HepG2 (cell line): ENCODE measurements at regions not wholly inside any gene's neighbourhood (a gene's known extent, or its start where the extent isn't known, plus 50 kb on each side); places are given as distances from the start of the nearest gene placed in this dataset.

Experiments used
- ATAC-seq: fragments of 200-7000 bp; cut with Tn5 transposase; 3 replicates; pipeline ENCODE4 v1.9.1; 2020; ENCODE audit warnings: mild to moderate bottlenecking, moderate library complexity
- BruUV-seq: library from RNA; stranded (reverse); fragments of 400-500 nt; replicated peaks from 2 replicates; lab custom pipeline; 2021; lab: Mats Ljungman, UMichigan
- CTCF ChIA-PET: fragments of 300-600 bp; formaldehyde crosslinking; extraction: SDS; loops from one replicate; lab custom pipeline; 2021; ENCODE audit warnings: low total read pairs, inconsistent platforms, low intra/inter-chr PET ratio; lab: Yijun Ruan, JAX
- POLR2A ChIA-PET: fragments of 350-600 bp; sonication (Branson Sonifier 250); formaldehyde crosslinking; loops from one replicate; lab custom pipeline; 2020; ENCODE audit warnings: antibody characterized with exemption, inconsistent platforms; lab: Yijun Ruan, JAX
- DNase-seq: peaks from one replicate; pipeline ENCODE4 v3.0.0-alpha.2; 2015; ENCODE audit warnings: low spot score
- FAIRE-seq: peaks from 3 replicates; lab custom pipeline; 2011; peaks lifted over from hg19 to GRCh38; lab: Jason Lieb, UNC
- H2AFZ ChIP-seq: one replicate; pipeline ENCODE4 v1.6.1; 2011; ENCODE audit warnings: low read length, inconsistent platforms
- H3K27ac ChIP-seq: fragments of 300-600 bp; 3 replicates; pipeline ENCODE4 v1.8.0; 2011; ENCODE audit warnings: mixed run types, mild to moderate bottlenecking, mixed read lengths, low read length, inconsistent platforms; ENCODE audit not compliant: insufficient read depth; ENCODE audit errors: extremely low read length
- H3K27me3 ChIP-seq, 2 experiments: fragments of 200-600 bp in 1 of 2; 2 replicates in 1 of 2; 3 replicates in 1 of 2; pipeline versions ENCODE4 v1.6.0 to v1.8.0; 2011; ENCODE audit warnings: low read length in 2 of 2, mild to moderate bottlenecking in 2 of 2, moderate library complexity in 2 of 2, inconsistent platforms in 1 of 2; ENCODE audit not compliant: insufficient read depth in 2 of 2, control insufficient read depth in 1 of 2
- H3K36me3 ChIP-seq, 2 experiments: fragments of 200-600 bp in 1 of 2; replicated peaks in 1 of 2; 2 replicates in 1 of 2; 3 replicates in 1 of 2; pipeline versions ENCODE4 v1.5.1 to v1.8.0; 2011; ENCODE audit warnings: low read length in 2 of 2, inconsistent platforms in 1 of 2; ENCODE audit not compliant: insufficient read depth in 2 of 2, control insufficient read depth in 1 of 2
- H3K4me1 ChIP-seq: 2 replicates; pipeline ENCODE4 v1.5.1; 2012; ENCODE audit warnings: low read length, inconsistent platforms; ENCODE audit not compliant: insufficient read depth
- H3K4me2 ChIP-seq: 2 replicates; pipeline ENCODE4 v1.6.0; 2011; ENCODE audit warnings: low read depth, low read length, inconsistent platforms
- H3K4me3 ChIP-seq, 3 experiments: fragments of 200-600 bp in 1 of 3; sonication (generic), shearing (Covaris generic) in 1 of 3; replicated peaks in 1 of 3; 2 replicates each; pipeline ENCODE4 v1.5.1; 2011 to 2016; ENCODE audit warnings: low read length in 3 of 3, inconsistent platforms in 2 of 3, low read depth in 2 of 3, mild to moderate bottlenecking in 2 of 3, control low read depth in 1 of 3, mixed read lengths in 1 of 3; ENCODE audit not compliant: insufficient read depth in 1 of 3
- H3K79me2 ChIP-seq: one replicate; pipeline ENCODE4 v1.6.1; 2011; ENCODE audit warnings: low read length, inconsistent platforms; ENCODE audit not compliant: insufficient read depth
- H3K9ac ChIP-seq: 2 replicates; pipeline ENCODE4 v1.6.0; 2011; ENCODE audit warnings: mild to moderate bottlenecking, low read depth, low read length, inconsistent platforms; ENCODE audit not compliant: insufficient read depth
- H3K9me3 ChIP-seq: 2 replicates; pipeline ENCODE4 v1.5.1; 2012; ENCODE audit warnings: mild to moderate bottlenecking, low read length
- H4K20me1 ChIP-seq: 2 replicates; pipeline ENCODE4 v1.6.0; 2011; ENCODE audit warnings: inconsistent platforms, mild to moderate bottlenecking, low read length, moderate library complexity; ENCODE audit not compliant: insufficient read depth
- ATF1 ChIP-seq: IDR thresholded peaks from 2 replicates; pipeline ENCODE4 v1.6.1; 2016; ENCODE audit warnings: mild to moderate bottlenecking, control low read depth
- ATF7 ChIP-seq, 2 experiments: fragments of 450-650 bp in 1 of 2; sonication (generic) in 1 of 2; formaldehyde crosslinking in 1 of 2; IDR thresholded peaks; 2 replicates each; pipeline versions ENCODE4 v1.4.0 to v1.6.1; 2016 to 2020; ENCODE audit warnings: antibody characterized with exemption in 1 of 2, mild to moderate bottlenecking in 1 of 2, missing genetic modification reagents in 1 of 2
- DMTF1 ChIP-seq: sonication (generic); formaldehyde crosslinking; IDR thresholded peaks from 2 replicates; pipeline ENCODE4 v1.4.0; 2020; ENCODE audit warnings: mild to moderate bottlenecking, missing genetic modification reagents
- FLYWCH1 ChIP-seq: sonication (generic); formaldehyde crosslinking; IDR thresholded peaks from 2 replicates; pipeline ENCODE4 v1.8.1; 2023; ENCODE audit warnings: mild to moderate bottlenecking, missing genetic modification reagents
- POLR2AphosphoS5 ChIP-seq: IDR thresholded peaks from 2 replicates; pipeline ENCODE4 v1.6.1; 2012; ENCODE audit warnings: low read depth, low read length
- SRY ChIP-seq: sonication (generic); formaldehyde crosslinking; IDR thresholded peaks from 2 replicates; pipeline ENCODE4 v1.8.0; 2022; ENCODE audit warnings: mild to moderate bottlenecking, missing genetic modification reagents
- TMF1 ChIP-seq: sonication (generic); formaldehyde crosslinking; IDR thresholded peaks from 2 replicates; pipeline ENCODE4 v1.8.1; 2022; ENCODE audit warnings: low read depth, missing genetic modification reagents
- TSC22D2 ChIP-seq: sonication (generic); formaldehyde crosslinking; IDR thresholded peaks from 2 replicates; pipeline ENCODE4 v1.5.1; 2020; ENCODE audit warnings: missing genetic modification reagents, mild to moderate bottlenecking, borderline replicate concordance
- ZBTB49 ChIP-seq: sonication (generic); formaldehyde crosslinking; IDR thresholded peaks from 2 replicates; pipeline ENCODE4 v1.4.0; 2020; ENCODE audit warnings: missing genetic modification reagents, borderline replicate concordance
- ZNF7 ChIP-seq: IDR thresholded peaks from 2 replicates; pipeline ENCODE4 v1.6.1; 2016; ENCODE audit warnings: missing biosample characterization, missing genetic modification reagents
- ZNF883 ChIP-seq: sonication (generic); formaldehyde crosslinking; IDR thresholded peaks from 2 replicates; pipeline ENCODE4 v1.5.1; 2020; ENCODE audit warnings: mild to moderate bottlenecking, missing genetic modification reagents; ENCODE audit errors: not compliant biosample characterization
- ZSCAN9 ChIP-seq: IDR thresholded peaks from 2 replicates; pipeline ENCODE4 v1.6.1; 2016; ENCODE audit warnings: borderline replicate concordance
- WGBS: methylation state at CpG from one replicate; pipeline ENCODE4 v1.1.6; 2017; ENCODE audit warnings: low lambda C conversion rate; 5-methylcytosine and 5-hydroxymethylcytosine counted together
- in situ Hi-C: cut with HindIII; loops from 2 replicates; pipeline ENCODE4 v1.10.0; 2017; ENCODE audit warnings: low pct_unique_long_range_greater_than_20kb; ENCODE audit not compliant: extremely low pct_ligation_motif_present
- intact Hi-C: fragments of 100-400 bp; cut with micrococcal nuclease; formaldehyde crosslinking; loops from one replicate; pipeline ENCODE4 v1.10.0; 2022; ENCODE audit not compliant: unreplicated experiment

- Histone ChIP-seq H3K4me2 (no peak overlapping the region), H3K9ac (no peak overlapping the region), H3K79me2 (no peaks in the 10 kb centered on the region), H3K27ac (no peak overlapping the region), H3K4me3 (no peak overlapping the region), H2AFZ (no peak overlapping the region), H3K36me3 (no peaks in the 10 kb centered on the region), H3K4me1 (no peaks in the 10 kb centered on the region), H3K9me3 (no peaks in the 10 kb centered on the region), H4K20me1 (no peaks in the 10 kb centered on the region), H3K27me3 (peaks cover 4 to 43% of the 10 kb centered on the region in 2 experiments; a peak in 3 of 5 replicates)
- POLR2A ChIA-PET = no interaction called here
- in situ Hi-C loops (no loop called here), intact Hi-C loops (no loop called here)
- CTCF ChIA-PET = no interaction called here
- no TSS peak for BruUV-seq
- ATAC-seq (no peak), FAIRE-seq (no peak), DNase-seq (no peak)
- 11% methylated on average over 5 of the region's 10 CpGs for WGBS
- TF ChIP-seq POLR2AphosphoS5 = no peak
- no peak for TF ChIP-seq DMTF1 (CRISPR knock-in tag)
- no peak for TF ChIP-seq ATF7 (IDR thresholded peaks at IDR 0.05)
- TF ChIP-seq ATF7 (CRISPR knock-in tag; IDR thresholded peaks at IDR 0.05) = no peak
- TF ChIP-seq TSC22D2 (CRISPR knock-in tag) = no peak
- no peak for TF ChIP-seq ZBTB49
- no peak for TF ChIP-seq SRY (CRISPR knock-in tag)
- no peak for TF ChIP-seq ZNF883 (CRISPR knock-in tag)
- no peak for TF ChIP-seq ATF1 (CRISPR knock-in tag)
- TF ChIP-seq FLYWCH1 (CRISPR knock-in tag) = no peak
- no peak for TF ChIP-seq ZNF7
- TF ChIP-seq TMF1 (CRISPR knock-in tag) = no peak
- no peak for TF ChIP-seq ZSCAN9
Observed at GRCh38 chr10:71084061-71084817, 128.1 kb upstream of the UNC5B start.
